SK-N-SH treated with all-trans-retinoic acid at 6 μM for 48 hours (cell line): ENCODE measurements at regions not wholly inside any gene's neighbourhood (a gene's known extent, or its start where the extent isn't known, plus 50 kb on each side); places are given as distances from the start of the nearest gene placed in this dataset.
"Not testable (repeated sequence)": the region's sequence is repeated elsewhere in the genome, so short reads cannot be mapped to it uniquely, and the experiment has no call there.

ENCODE experiments used
- ARNTL ChIP-seq: fragments of 450-650 bp; formaldehyde crosslinking; IDR thresholded peaks from 2 replicates; pipeline ENCODE4 v1.5.0; 2020; ENCODE audit warnings: low read depth, mild to moderate bottlenecking, moderate library complexity, borderline replicate concordance
- CREB5 ChIP-seq: fragments of 250-450 bp; sonication (Bioruptor Pico); IDR thresholded peaks from 2 replicates; pipeline ENCODE4 v1.5.1; 2020; ENCODE audit warnings: low read depth, mild to moderate bottlenecking, moderate library complexity
- CSDC2 ChIP-seq: fragments of 250-450 bp; sonication (Bioruptor Pico); IDR thresholded peaks from 2 replicates; pipeline ENCODE4 v1.5.0; 2020; ENCODE audit warnings: mild to moderate bottlenecking, moderate library complexity
- GLIS3 ChIP-seq: fragments of 250-450 bp; sonication (Bioruptor Pico); IDR thresholded peaks from 2 replicates; pipeline ENCODE4 v1.5.0; 2020; ENCODE audit warnings: mild to moderate bottlenecking, moderate library complexity
- PATZ1 ChIP-seq: fragments of 250-450 bp; sonication (Bioruptor Pico); IDR thresholded peaks from 2 replicates; pipeline ENCODE4 v1.8.0; 2020; ENCODE audit warnings: mild to moderate bottlenecking, moderate library complexity, borderline replicate concordance
- POU6F1 ChIP-seq: fragments of 250-450 bp; sonication (Bioruptor Pico); IDR thresholded peaks from 2 replicates; pipeline ENCODE4 v1.8.0; 2021; ENCODE audit warnings: low read depth, mild to moderate bottlenecking, moderate library complexity, borderline replicate concordance
- PPARA ChIP-seq: fragments of 250-450 bp; sonication (Bioruptor Pico); IDR thresholded peaks from 2 replicates; pipeline ENCODE4 v1.5.0; 2020; ENCODE audit warnings: mild to moderate bottlenecking, borderline replicate concordance
- ZNF8 ChIP-seq: fragments of 450-650 bp; formaldehyde crosslinking; IDR thresholded peaks from 2 replicates; pipeline ENCODE4 v1.5.0; 2020; ENCODE audit warnings: mild to moderate bottlenecking, moderate library complexity

GRCh38 chr5:87776302-87776701 lies 363.6 kb upstream of the CCNH start:
- TF ChIP-seq ARNTL (CRISPR knock-in tag); POU6F1 (CRISPR knock-in tag); CSDC2; CREB5 (CRISPR knock-in tag); PPARA; GLIS3 (CRISPR knock-in tag); ZNF8; PATZ1 (CRISPR knock-in tag): not testable (repeated sequence)
